ENCODE measurements at regions not wholly inside any gene's neighbourhood (a gene's known extent, or its start where the extent isn't known, plus 50 kb on each side); places are given as distances from the start of the nearest gene placed in this dataset.

DNA sequence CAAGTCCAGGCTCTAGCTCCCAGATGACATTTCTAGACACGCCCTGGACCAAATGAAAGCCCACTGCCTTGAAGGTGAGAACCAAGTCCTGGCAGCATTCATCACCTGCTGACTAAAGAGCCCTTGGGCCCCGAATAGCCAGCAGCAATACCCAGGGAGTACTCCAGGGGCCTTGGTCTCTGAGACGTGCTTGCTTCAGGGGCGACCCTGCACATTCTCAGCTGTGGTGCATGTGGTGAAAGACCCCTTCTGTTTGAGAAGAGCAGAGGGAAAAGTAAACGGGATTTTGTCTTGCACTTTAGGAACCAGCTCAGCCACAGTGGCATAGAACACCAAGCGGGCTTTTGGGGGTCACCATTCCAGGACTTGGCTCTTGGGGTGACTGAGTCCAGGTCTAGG, 260.5 kb upstream of the MYT1L start:
- H3K36me3 Mint-ChIP-seq (ENCODE audit: low read depth) = peaks cover 3% of the 10 kb centered on the region; the same call in 1 of the 2 replicates
- no peak overlapping the region for H3K4me3 Mint-ChIP-seq

DNA sequence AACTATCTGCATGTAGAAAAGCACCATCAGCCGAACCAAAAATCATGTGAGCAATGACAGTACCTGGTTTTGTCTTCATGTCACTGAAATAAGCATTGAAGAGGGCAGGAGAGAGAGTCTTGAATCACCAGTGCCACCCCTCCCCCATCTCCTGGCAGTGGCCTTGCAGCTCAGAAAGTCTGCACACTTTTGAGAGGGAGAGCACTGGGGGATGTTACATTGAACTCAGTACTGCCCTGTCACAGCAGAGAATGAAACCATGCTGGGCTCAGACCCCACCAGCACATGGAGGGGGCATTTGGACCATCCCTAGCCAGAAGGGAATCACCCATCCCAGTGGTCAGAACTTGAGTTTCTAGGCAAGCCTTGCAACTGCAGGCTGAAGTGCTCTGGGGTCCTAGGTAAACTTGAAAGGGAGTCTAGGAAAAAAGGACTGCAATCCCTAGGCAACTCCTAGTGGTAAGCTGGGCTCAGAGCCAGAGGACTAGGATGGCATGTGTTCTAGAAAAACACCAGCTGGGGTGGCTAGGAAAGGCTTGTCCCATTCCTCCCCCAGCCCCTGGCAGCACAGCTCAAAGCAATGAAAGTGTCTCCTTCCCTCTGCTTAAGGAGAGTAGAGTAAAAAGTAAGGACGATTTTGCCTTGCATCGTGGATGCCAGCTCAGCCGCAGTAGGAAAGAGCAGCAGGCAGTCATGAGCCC, 259.9 kb upstream of the MYT1L start:
- no peaks in the 10 kb centered on the region; the same call in 1 of the 2 replicates for H3K27me3 Mint-ChIP-seq (ENCODE audit: insufficient read depth)
- no peak overlapping the region for H3K27ac Mint-ChIP-seq
- peaks cover 66% of the 10 kb centered on the region for H3K9me3 Mint-ChIP-seq
- H3K4me1 Mint-ChIP-seq (ENCODE audit: low read depth) = no peaks in the 10 kb centered on the region
- TF ChIP-seq, protein P1, sequence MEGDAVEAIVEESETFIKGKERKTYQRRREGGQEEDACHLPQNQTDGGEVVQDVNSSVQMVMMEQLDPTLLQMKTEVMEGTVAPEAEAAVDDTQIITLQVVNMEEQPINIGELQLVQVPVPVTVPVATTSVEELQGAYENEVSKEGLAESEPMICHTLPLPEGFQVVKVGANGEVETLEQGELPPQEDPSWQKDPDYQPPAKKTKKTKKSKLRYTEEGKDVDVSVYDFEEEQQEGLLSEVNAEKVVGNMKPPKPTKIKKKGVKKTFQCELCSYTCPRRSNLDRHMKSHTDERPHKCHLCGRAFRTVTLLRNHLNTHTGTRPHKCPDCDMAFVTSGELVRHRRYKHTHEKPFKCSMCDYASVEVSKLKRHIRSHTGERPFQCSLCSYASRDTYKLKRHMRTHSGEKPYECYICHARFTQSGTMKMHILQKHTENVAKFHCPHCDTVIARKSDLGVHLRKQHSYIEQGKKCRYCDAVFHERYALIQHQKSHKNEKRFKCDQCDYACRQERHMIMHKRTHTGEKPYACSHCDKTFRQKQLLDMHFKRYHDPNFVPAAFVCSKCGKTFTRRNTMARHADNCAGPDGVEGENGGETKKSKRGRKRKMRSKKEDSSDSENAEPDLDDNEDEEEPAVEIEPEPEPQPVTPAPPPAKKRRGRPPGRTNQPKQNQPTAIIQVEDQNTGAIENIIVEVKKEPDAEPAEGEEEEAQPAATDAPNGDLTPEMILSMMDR (IDR thresholded peaks at IDR 0.05) = no peak
- no peak overlapping the region for H3K4me3 Mint-ChIP-seq
- DNase-seq = no peak
- peaks cover 3% of the 10 kb centered on the region; the same call in 1 of the 2 replicates for H3K36me3 Mint-ChIP-seq (ENCODE audit: low read depth)

More for the DNA sequence above, 260.5 kb upstream of the MYT1L start:
- H3K4me1 Mint-ChIP-seq (ENCODE audit: low read depth) = no peaks in the 10 kb centered on the region
- peaks cover 65% of the 10 kb centered on the region for H3K9me3 Mint-ChIP-seq
- H3K27ac Mint-ChIP-seq = no peak overlapping the region
- TF ChIP-seq, protein P1 (IDR thresholded peaks at IDR 0.05) = no peak
- no peak for DNase-seq
- no peaks in the 10 kb centered on the region; the same call in 1 of the 2 replicates for H3K27me3 Mint-ChIP-seq (ENCODE audit: insufficient read depth)

- Mint-ChIP-seq H3K27me3 (ENCODE audit: insufficient read depth) (no peaks in the 10 kb centered on the region; the same call in 1 of the 2 replicates), H3K9me3 (peaks cover 65% of the 10 kb centered on the region), H3K36me3 (ENCODE audit: low read depth) (no peaks in the 10 kb centered on the region), H3K27ac (no peak overlapping the region), H3K4me3 (no peak overlapping the region), H3K4me1 (ENCODE audit: low read depth) (no peaks in the 10 kb centered on the region)
- TF ChIP-seq, protein P1 (IDR thresholded peaks at IDR 0.05) = no peak
- no peak for DNase-seq
Measured at GRCh38 chr2:2590141-2590540, 259.1 kb upstream of the MYT1L start.

DNA sequence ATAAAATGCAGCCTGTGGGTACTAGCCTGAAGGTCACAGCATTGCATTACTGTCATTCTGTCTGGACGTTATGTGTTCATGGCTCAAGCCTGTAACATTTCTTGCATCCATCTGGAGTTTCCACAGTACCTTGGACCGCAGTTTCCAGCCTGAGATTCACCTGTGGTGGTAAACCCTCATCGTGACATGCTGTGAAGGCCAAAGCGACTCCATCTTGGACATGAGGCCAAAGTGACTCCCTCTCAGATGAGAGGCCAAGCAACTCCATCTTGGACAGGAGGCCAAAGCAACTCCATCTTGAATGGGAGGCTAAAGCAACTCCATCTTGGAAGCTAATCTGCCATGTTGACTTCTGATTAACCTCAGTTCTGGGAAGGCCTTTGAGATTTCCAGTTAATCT, 257.7 kb upstream of the MYT1L start:
- Mint-ChIP-seq H3K36me3 (ENCODE audit: low read depth) (no peaks in the 10 kb centered on the region), H3K9me3 (peaks cover 67% of the 10 kb centered on the region), H3K4me1 (ENCODE audit: low read depth) (no peaks in the 10 kb centered on the region), H3K27ac (no peak overlapping the region), H3K27me3 (ENCODE audit: insufficient read depth) (no peaks in the 10 kb centered on the region; the same call in 1 of the 2 replicates), H3K4me3 (no peak overlapping the region)
- TF ChIP-seq, protein P1 (IDR thresholded peaks at IDR 0.05) = no peak
- no peak for DNase-seq

DNA sequence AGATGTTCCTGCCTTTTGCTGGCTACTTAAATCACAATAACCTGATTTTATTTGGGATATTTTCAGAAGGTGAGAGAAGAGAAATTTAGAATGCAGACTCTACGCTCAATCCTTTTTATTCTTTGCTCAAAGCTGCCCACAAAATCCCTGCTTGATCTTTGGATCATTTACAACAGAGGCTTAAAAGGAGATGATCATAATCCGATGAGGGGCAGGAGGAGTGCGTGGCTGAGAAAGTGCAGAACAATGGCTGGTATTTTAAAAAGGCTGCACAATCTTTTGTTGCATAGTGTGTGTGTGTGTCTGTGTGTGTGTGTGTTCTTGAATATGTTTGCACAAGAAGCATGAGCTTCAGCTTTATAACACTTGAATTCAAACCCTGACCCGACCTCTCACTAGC, 256.3 kb upstream of the MYT1L start:
- no peak overlapping the region for H3K27ac Mint-ChIP-seq
- DNase-seq = no peak
- TF ChIP-seq, protein P1 (IDR thresholded peaks at IDR 0.05) = no peak
- no peaks in the 10 kb centered on the region for H3K4me1 Mint-ChIP-seq (ENCODE audit: low read depth)
- no peak overlapping the region for H3K4me3 Mint-ChIP-seq
- peaks cover 65% of the 10 kb centered on the region for H3K9me3 Mint-ChIP-seq
- peaks cover 2% of the 10 kb centered on the region for H3K27me3 Mint-ChIP-seq (ENCODE audit: insufficient read depth)
- no peaks in the 10 kb centered on the region for H3K36me3 Mint-ChIP-seq (ENCODE audit: low read depth)

All from HFFc6 (cell line).